RWPE1 (cell line): ENCODE measurements at regions not wholly inside any gene's neighbourhood (a gene's known extent, or its start where the extent isn't known, plus 50 kb on each side); places are given as distances from the start of the nearest gene placed in this dataset.
A peak's percentile ranks its signal among the peaks of the same experiment; 100 is the strongest.

ENCODE experiments used
- CTCF ChIA-PET: fragments of 350-600 bp; sonication (Branson Sonifier 250); formaldehyde crosslinking; extraction: SDS; loops from one replicate; lab custom pipeline; 2021; lab: Yijun Ruan, JAX
- POLR2A ChIA-PET: fragments of 400-600 bp; formaldehyde crosslinking; extraction: SDS; loops from one replicate; lab custom pipeline; 2020; ENCODE audit warnings: antibody characterized with exemption; ENCODE audit not compliant: low non-redundant PET; lab: Yijun Ruan, JAX
- DNase-seq: peaks from one replicate; pipeline ENCODE4 v3.0.0; 2012; ENCODE audit warnings: low spot score
- H3K27ac ChIP-seq: fragments of 450-650 bp; 2 replicates; pipeline ENCODE4 v1.5.1; 2017
- TF ChIP-seq, protein P1 (sequence below): fragments of 450-650 bp; conservative IDR thresholded peaks from 2 replicates; pipeline ENCODE4 v1.5.1; 2017; ENCODE audit warnings: low read depth, mild to moderate bottlenecking

DNA sequence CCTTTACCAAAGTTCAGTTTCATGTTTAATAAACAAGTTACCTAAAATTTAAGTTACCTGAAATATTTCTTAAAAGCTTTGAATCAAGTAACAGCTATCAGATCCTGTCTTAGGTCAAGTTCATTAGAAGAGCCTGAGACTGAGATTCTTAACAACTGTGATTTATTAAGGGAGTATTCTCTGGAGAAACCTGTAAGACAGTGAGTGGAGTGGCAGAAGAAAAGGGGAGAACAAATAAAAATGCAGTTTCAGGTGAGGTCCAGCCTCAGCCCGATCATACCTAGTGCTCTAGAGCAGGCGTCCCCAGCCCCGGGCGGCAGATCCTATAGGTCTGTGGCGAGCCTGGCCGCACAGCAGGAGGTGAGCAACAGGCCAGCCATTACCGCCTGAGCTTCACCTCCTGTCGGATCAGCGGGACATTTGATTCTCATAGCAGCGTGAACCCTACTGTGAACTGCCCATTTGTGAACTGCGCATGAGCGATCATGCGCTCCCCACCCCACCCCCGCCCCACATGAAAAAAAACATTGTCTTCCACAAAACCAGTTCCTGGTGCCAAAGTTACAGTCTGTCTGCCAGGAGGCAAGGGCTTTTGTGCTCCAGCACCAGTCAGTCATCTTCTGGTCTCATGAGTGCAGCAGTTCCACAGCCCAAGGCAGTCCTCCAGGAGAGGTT lies 59.2 kb upstream of the ADGRB3 start:
- DNase-seq = no peak
- POLR2A ChIA-PET = no interaction called here
- H3K27ac ChIP-seq = no peak overlapping the region
- CTCF ChIA-PET = no interaction called here
- TF ChIP-seq, protein P1, sequence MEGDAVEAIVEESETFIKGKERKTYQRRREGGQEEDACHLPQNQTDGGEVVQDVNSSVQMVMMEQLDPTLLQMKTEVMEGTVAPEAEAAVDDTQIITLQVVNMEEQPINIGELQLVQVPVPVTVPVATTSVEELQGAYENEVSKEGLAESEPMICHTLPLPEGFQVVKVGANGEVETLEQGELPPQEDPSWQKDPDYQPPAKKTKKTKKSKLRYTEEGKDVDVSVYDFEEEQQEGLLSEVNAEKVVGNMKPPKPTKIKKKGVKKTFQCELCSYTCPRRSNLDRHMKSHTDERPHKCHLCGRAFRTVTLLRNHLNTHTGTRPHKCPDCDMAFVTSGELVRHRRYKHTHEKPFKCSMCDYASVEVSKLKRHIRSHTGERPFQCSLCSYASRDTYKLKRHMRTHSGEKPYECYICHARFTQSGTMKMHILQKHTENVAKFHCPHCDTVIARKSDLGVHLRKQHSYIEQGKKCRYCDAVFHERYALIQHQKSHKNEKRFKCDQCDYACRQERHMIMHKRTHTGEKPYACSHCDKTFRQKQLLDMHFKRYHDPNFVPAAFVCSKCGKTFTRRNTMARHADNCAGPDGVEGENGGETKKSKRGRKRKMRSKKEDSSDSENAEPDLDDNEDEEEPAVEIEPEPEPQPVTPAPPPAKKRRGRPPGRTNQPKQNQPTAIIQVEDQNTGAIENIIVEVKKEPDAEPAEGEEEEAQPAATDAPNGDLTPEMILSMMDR = no peak

DNA sequence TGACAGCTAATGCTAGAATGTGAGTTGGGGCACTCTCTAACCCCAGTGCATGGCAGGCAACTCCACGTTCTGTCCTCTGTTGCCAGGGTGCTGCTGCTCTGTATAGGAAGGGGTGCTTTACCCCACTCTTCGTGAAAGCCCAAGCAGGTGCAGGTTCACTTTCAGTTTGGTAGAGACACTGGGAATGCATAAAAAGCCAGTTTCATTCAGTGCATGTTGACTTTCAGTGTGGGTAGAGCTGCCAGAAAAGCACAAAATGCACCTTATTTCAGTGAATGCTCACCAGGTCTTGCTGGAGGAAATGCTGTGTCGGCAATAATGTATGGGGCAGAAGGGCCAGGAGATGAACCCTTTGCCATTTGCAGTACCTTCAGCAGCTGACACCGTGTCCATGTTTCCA lies 62.1 kb upstream of the ADGRB3 start:
- no peak overlapping the region for H3K27ac ChIP-seq
- no peak for DNase-seq
- CTCF ChIA-PET = no interaction called here
- POLR2A ChIA-PET = no interaction called here
- TF ChIP-seq, protein P1 = no peak

DNA sequence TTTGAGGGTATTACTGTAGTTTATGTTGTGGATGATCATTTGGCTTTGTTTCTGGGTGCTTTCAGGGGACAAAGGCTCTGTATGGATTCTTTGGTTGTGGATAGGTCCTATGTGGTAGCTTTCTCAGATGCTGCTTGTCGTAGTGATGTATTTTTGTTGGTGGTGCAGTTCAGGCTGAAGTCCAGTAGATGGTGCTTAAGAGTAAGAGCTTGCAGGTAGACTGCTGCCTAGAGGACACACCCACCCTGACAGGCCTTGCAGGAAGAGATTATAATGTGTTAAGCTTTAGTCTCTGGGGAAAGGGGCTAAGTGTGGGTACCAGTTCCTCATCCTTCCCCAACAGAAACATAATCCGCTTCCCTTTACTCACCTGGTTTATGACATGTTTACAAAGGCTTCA lies 62.6 kb upstream of the ADGRB3 start:
- POLR2A ChIA-PET = no interaction called here
- H3K27ac ChIP-seq = no peak overlapping the region
- TF ChIP-seq, protein P1 = 0 out of 2 replicates have a peak, but pooled peaks have one; percentile 16
- CTCF ChIA-PET = no interaction called here
- peak; percentile 19 for DNase-seq

DNA sequence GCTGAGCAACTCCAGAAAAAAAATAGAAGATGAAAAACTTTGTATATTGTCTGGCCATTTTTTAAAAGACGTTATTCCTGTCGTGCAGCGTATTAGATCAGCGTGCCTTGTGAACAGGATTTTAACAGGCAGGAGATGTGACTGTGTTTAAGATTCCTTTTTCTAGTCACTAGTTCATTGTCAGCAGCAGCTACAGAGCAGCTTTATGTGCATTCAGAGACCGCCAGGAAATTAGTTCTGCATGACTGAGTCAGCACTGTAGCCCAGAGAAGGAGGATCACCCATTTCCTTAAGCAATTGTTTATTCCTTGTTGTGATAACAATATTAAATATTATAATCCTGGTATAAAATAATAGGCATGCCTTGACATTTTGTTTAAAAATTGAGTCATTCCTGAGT lies 75.4 kb upstream of the ADGRB3 start:
- ChIA-PET POLR2A (no interaction called here), CTCF (no interaction called here)
- TF ChIP-seq, protein P1 = no peak
- DNase-seq = no peak
- no peak overlapping the region for H3K27ac ChIP-seq

DNA sequence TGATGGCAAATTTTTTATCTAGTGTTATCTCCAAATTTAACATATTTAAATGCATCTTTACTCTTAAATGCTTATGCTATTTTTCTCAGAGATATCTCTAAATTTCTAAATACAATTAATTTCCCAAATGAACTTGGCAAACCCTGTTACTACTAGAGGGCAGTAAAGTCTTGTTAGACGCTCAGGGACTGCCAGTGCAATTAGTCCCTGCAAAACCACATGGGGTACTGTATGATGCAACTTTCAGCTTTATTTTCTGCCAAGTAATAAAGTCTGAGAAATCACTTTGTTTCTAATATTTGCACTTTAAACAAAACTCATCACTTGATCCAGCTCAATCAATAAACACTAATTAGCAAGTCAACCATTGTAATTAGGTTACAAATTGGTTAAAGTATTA lies 76.0 kb upstream of the ADGRB3 start:
- ChIA-PET POLR2A (no interaction called here), CTCF (no interaction called here)
- H3K27ac ChIP-seq = no peak overlapping the region
- TF ChIP-seq, protein P1 = no peak
- no peak for DNase-seq

DNA sequence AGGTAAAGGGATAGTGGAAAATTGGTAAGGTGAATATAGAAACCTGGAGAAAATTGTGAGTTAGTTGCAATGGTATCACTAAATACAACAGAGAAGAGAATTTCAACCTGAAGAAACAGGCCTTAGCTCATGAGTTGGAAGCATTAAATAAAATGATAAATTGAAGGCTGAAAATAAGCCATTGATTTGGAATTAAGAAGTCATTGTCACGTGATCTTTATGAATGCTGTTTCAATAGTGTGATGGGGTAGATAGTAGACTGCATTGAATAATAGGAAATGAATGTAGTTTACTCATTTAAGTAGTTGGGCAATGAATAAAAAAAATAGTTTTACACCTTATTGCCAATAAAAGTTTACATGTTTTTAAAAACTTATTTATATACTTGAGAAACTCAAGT lies 88.5 kb upstream of the ADGRB3 start:
- DNase-seq = no peak
- ChIA-PET POLR2A (no interaction called here), CTCF (no interaction called here)
- no peak overlapping the region for H3K27ac ChIP-seq
- TF ChIP-seq, protein P1 = no peak
